22Rv1 (cell line): ENCODE measurements at regions not wholly inside any gene's neighbourhood (a gene's known extent, or its start where the extent isn't known, plus 50 kb on each side); places are given as distances from the start of the nearest gene placed in this dataset.

Experiments
- H3K27ac ChIP-seq: fragments of 450-650 bp; 2 replicates; pipeline ENCODE4 v1.5.1; 2017
- CTCF ChIP-seq: fragments of 450-650 bp; IDR thresholded peaks from 2 replicates; pipeline ENCODE4 v1.5.1; 2017; ENCODE audit warnings: mild to moderate bottlenecking
- ZFX ChIP-seq: fragments of 450-650 bp; IDR thresholded peaks from 2 replicates; pipeline ENCODE4 v1.6.1; 2017; ENCODE audit warnings: antibody characterized with exemption, borderline replicate concordance

- no peak for TF ChIP-seq ZFX
- no peak for TF ChIP-seq CTCF
Measured at GRCh38 chr7:84781838-84782237, 405.0 kb downstream of the SEMA3D start.

GRCh38 chr7:84780158-84781124 lies 406.4 kb downstream of the SEMA3D start:
- no peak overlapping the region for H3K27ac ChIP-seq
- TF ChIP-seq CTCF (no peak), ZFX (no peak)

More at GRCh38 chr7:84781838-84782237, 405.0 kb downstream of the SEMA3D start:
- no peak overlapping the region for H3K27ac ChIP-seq

- TF ChIP-seq ZFX (no peak), CTCF (no peak)
- no peak overlapping the region for H3K27ac ChIP-seq
Measured at GRCh38 chr7:84757761-84758160, 429.1 kb downstream of the SEMA3D start.

GRCh38 chr7:84746353-84746752 lies 440.5 kb downstream of the SEMA3D start:
- H3K27ac ChIP-seq, result no peak overlapping the region

GRCh38 chr7:84744385-84744784 lies 442.5 kb downstream of the SEMA3D start:
- no peak for TF ChIP-seq CTCF
- no peak for TF ChIP-seq ZFX
- no peak overlapping the region for H3K27ac ChIP-seq

More at GRCh38 chr7:84746353-84746752, 440.5 kb downstream of the SEMA3D start:
- no peak for TF ChIP-seq ZFX
- TF ChIP-seq CTCF, result no peak

GRCh38 chr7:84738583-84739150 lies 448.2 kb downstream of the SEMA3D start:
- no peak overlapping the region for H3K27ac ChIP-seq
- TF ChIP-seq CTCF (no peak), ZFX (no peak)

- TF ChIP-seq CTCF (no peak), ZFX (no peak)
- no peak overlapping the region for H3K27ac ChIP-seq
Measured at GRCh38 chr7:84735677-84736076, 451.2 kb downstream of the SEMA3D start.
